Renal cortical epithelial cell (primary cell): ENCODE measurements at regions not wholly inside any gene's neighbourhood (a gene's known extent, or its start where the extent isn't known, plus 50 kb on each side); places are given as distances from the start of the nearest gene placed in this dataset.

Experiments
- DNase-seq: peaks from one replicate; pipeline ENCODE4 v3.0.0-alpha.2; 2011; ENCODE audit warnings: low read depth

GRCh38 chr2:207449642-207450165 is 80.1 kb upstream of the CREB1 start:
- DNase-seq, result no peak

- no peak for DNase-seq
Measured at GRCh38 chr2:207450186-207450585, 79.6 kb upstream of the CREB1 start.

GRCh38 chr2:207458582-207458981 is 71.2 kb upstream of the CREB1 start:
- DNase-seq, result no peak

GRCh38 chr2:207459990-207460757 is 69.6 kb upstream of the CREB1 start:
- no peak for DNase-seq

GRCh38 chr2:207463433-207463832 is 66.3 kb upstream of the CREB1 start:
- DNase-seq, result no peak

- DNase-seq, result no peak
Measured at GRCh38 chr2:207464007-207464406, 65.8 kb upstream of the CREB1 start.

- no peak for DNase-seq
Measured at GRCh38 chr2:207465894-207466293, 63.9 kb upstream of the CREB1 start.

GRCh38 chr2:207467716-207468347 is 61.9 kb upstream of the CREB1 start:
- no peak for DNase-seq

GRCh38 chr2:207468488-207468887 is 61.3 kb upstream of the CREB1 start:
- DNase-seq, result no peak

GRCh38 chr2:207469451-207469850 is 60.3 kb upstream of the CREB1 start:
- no peak for DNase-seq

GRCh38 chr2:207469943-207470729 is 59.6 kb upstream of the CREB1 start:
- no peak for DNase-seq

GRCh38 chr2:207471261-207471660 is 58.5 kb upstream of the CREB1 start:
- no peak for DNase-seq

GRCh38 chr2:207472343-207473048 is 57.3 kb upstream of the CREB1 start:
- peak; percentile 77 for DNase-seq

GRCh38 chr2:207473049-207473930 is 56.5 kb upstream of the CREB1 start:
- DNase-seq, result peak; percentile 86

- DNase-seq, result no peak
Measured at GRCh38 chr2:207473931-207474235, 55.9 kb upstream of the CREB1 start.

GRCh38 chr2:207474863-207475485 is 54.8 kb upstream of the CREB1 start:
- DNase-seq, result peak; percentile 42

GRCh38 chr2:207475546-207475945 is 54.2 kb upstream of the CREB1 start:
- DNase-seq, result no peak

- no peak for DNase-seq
Measured at GRCh38 chr2:207477896-207478295, 51.9 kb upstream of the CREB1 start.

- no peak for DNase-seq
Measured at GRCh38 chr2:207478572-207478971, 51.2 kb upstream of the CREB1 start.

GRCh38 chr2:207479198-207479785 is 50.5 kb upstream of the CREB1 start:
- DNase-seq, result peak; percentile 33
